NB4 (cell line): ENCODE measurements at regions not wholly inside any gene's neighbourhood (a gene's known extent, or its start where the extent isn't known, plus 50 kb on each side); places are given as distances from the start of the nearest gene placed in this dataset.

Experiments used
- POLR2A ChIP-seq: IDR thresholded peaks from 2 replicates; pipeline ENCODE4 v1.6.1; 2011; ENCODE audit warnings: mild to moderate bottlenecking; ENCODE audit not compliant: insufficient read length; ENCODE audit errors: extremely low read depth
- TF ChIP-seq, protein P1 (sequence below): IDR thresholded peaks from one replicate; pipeline ENCODE4 v1.5.1; 2012; ENCODE audit warnings: low read depth, low read length
- TF ChIP-seq, protein P2 (sequence below): IDR thresholded peaks from 2 replicates; pipeline ENCODE4 v1.6.1; 2011; ENCODE audit warnings: low read depth, low read length

DNA sequence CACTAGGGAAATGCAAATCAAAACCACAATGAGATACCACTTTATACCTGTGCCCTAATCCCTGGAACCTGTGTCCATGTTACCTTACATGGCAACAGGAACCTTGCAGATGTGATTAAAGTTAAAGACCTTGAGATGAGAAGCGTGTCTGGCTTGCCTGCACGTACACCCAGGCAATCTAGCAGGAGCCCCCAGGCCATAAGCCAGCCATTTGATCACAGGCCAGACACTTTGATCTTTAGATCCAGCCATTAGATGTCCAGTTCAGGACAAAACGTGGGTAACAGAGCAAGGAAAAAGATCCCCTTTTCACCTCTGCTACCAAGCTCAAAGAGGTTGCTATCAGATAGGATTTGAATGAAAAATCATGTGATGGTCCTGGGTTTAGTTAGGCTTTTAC, 378.8 kb downstream of the BUD13 start:
- TF ChIP-seq, protein P1, sequence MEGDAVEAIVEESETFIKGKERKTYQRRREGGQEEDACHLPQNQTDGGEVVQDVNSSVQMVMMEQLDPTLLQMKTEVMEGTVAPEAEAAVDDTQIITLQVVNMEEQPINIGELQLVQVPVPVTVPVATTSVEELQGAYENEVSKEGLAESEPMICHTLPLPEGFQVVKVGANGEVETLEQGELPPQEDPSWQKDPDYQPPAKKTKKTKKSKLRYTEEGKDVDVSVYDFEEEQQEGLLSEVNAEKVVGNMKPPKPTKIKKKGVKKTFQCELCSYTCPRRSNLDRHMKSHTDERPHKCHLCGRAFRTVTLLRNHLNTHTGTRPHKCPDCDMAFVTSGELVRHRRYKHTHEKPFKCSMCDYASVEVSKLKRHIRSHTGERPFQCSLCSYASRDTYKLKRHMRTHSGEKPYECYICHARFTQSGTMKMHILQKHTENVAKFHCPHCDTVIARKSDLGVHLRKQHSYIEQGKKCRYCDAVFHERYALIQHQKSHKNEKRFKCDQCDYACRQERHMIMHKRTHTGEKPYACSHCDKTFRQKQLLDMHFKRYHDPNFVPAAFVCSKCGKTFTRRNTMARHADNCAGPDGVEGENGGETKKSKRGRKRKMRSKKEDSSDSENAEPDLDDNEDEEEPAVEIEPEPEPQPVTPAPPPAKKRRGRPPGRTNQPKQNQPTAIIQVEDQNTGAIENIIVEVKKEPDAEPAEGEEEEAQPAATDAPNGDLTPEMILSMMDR: no peak
- no peak for TF ChIP-seq POLR2A
- TF ChIP-seq, protein P2, sequence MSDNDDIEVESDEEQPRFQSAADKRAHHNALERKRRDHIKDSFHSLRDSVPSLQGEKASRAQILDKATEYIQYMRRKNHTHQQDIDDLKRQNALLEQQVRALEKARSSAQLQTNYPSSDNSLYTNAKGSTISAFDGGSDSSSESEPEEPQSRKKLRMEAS: no peak
